ENCODE measurements at regions not wholly inside any gene's neighbourhood (a gene's known extent, or its start where the extent isn't known, plus 50 kb on each side); places are given as distances from the start of the nearest gene placed in this dataset.

DNA sequence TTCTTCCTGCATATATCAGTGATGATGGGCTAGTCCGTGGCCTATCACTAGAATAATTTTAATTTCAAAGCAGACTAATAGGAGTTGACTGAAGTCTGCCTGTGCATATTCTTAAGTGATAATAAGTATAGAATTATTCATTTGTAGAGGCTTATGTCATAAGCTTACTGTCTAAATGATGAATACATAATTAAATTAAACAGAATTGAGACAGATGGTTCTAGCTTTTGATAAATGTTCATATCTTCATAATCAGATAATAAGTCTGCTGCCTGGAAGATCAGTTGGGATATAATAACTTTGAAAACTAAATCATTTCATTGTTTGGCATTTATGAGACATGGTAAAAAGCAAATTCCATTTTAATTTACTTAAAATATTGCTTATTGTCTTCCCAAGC is 1175.6 kb downstream of the TECRL start:
- Histone ChIP-seq H3K27me3 (no peaks in the 10 kb centered on the region), H3K4me1 (no peaks in the 10 kb centered on the region), H3K4me3 (no peak overlapping the region), H3K27ac (no peak overlapping the region), H3K9me3 (no peaks in the 10 kb centered on the region), H3K36me3 (no peaks in the 10 kb centered on the region)
- 57 to 63% methylated on average over 1 of the region's 1 CpG for WGBS, 2 donors
- TF ChIP-seq EP300 (IDR thresholded peaks at IDR 0.05): no peak
- no peak for TF ChIP-seq POLR2A (IDR thresholded peaks at IDR 0.05)
- no peak for DNase-seq (ENCODE audit: low spot score in 2 of 2)

DNA sequence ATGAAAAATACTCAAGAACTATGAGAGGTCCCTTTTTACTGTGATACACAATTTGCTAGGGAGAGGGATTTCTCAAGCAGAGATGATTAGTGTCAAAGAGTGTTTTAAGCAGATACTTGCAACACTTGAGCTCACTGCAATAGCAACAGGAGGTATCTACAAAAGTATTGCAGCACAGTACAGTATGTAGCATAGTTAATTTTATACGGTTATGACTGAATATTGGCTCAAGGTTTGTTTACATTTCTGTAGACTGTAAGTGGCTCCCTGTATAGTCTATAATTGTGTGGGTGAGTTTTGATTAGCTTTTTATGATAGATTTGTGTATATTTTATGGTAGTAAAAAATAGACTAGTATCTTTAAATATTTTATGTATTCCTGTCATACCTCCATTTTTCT is 1177.2 kb downstream of the TECRL start:
- 29 to 46% methylated on average over 1 of the region's 1 CpG for WGBS, 2 donors
- DNase-seq (ENCODE audit: low spot score in 2 of 2): no peak
- H3K4me1 ChIP-seq: no peaks in the 10 kb centered on the region
- H3K27me3 ChIP-seq: no peaks in the 10 kb centered on the region
- TF ChIP-seq EP300 (IDR thresholded peaks at IDR 0.05) (no peak), POLR2A (IDR thresholded peaks at IDR 0.05) (no peak)
- TF ChIP-seq, protein P1, sequence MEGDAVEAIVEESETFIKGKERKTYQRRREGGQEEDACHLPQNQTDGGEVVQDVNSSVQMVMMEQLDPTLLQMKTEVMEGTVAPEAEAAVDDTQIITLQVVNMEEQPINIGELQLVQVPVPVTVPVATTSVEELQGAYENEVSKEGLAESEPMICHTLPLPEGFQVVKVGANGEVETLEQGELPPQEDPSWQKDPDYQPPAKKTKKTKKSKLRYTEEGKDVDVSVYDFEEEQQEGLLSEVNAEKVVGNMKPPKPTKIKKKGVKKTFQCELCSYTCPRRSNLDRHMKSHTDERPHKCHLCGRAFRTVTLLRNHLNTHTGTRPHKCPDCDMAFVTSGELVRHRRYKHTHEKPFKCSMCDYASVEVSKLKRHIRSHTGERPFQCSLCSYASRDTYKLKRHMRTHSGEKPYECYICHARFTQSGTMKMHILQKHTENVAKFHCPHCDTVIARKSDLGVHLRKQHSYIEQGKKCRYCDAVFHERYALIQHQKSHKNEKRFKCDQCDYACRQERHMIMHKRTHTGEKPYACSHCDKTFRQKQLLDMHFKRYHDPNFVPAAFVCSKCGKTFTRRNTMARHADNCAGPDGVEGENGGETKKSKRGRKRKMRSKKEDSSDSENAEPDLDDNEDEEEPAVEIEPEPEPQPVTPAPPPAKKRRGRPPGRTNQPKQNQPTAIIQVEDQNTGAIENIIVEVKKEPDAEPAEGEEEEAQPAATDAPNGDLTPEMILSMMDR (IDR thresholded peaks at IDR 0.05): no peak
- no peak overlapping the region for H3K4me3 ChIP-seq
- no peaks in the 10 kb centered on the region for H3K36me3 ChIP-seq
- no peak overlapping the region for H3K27ac ChIP-seq
- H3K9me3 ChIP-seq: no peaks in the 10 kb centered on the region

DNA sequence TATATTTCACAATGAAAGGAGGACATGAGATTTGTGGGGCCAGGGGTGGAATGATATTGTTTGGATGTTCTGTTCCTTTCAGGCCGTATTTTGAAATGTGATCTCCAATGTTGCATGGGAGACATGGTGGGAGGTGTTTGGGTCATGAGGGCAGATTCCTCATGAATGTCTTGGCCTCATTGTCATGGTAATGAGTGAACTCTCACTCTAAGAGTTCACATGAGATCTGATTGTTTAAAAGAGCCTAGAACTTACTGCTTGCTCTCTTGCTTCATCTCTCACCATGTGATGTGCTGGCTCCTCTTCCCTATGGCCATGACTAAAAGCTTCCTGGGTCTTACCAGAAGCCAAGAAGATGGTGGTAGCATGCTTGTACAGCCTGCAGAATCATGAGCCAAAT is 1183.0 kb downstream of the TECRL start:
- WGBS, 2 donors: 21 to 45% methylated on average over 1 of the region's 1 CpG
- TF ChIP-seq EP300 (IDR thresholded peaks at IDR 0.05): no peak
- TF ChIP-seq, protein P1 (IDR thresholded peaks at IDR 0.05): no peak
- no peak for TF ChIP-seq POLR2A (IDR thresholded peaks at IDR 0.05)
- no peak overlapping the region for H3K27ac ChIP-seq
- no peak for DNase-seq (ENCODE audit: low spot score in 2 of 2)
- H3K36me3 ChIP-seq: no peaks in the 10 kb centered on the region
- H3K9me3 ChIP-seq: peaks cover 0 to 4% (median 0%) of the 10 kb centered on the region in 4 donors
- H3K27me3 ChIP-seq: no peaks in the 10 kb centered on the region
- no peaks in the 10 kb centered on the region for H3K4me1 ChIP-seq
- H3K4me3 ChIP-seq: no peak overlapping the region

DNA sequence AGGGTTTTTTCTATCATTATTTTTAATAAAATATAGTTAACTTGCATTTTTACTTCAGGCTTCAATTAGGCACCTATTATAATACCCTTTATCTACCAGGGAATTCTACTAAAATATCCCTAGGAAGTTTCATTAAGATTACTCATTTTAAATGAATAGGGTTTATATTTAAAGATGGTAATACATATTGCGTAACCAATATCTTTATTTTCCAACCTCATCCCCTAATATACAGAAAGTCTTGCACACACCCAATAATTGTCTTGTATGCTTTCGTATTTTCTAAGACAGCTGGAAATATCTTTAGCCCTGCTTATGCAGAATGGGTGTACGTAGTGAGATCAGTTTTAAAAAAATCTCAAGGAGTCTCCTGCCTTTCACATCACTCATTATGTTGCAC is 1186.8 kb downstream of the TECRL start:
- Histone ChIP-seq H3K4me1 (no peaks in the 10 kb centered on the region), H3K27ac (no peak overlapping the region), H3K4me3 (no peak overlapping the region), H3K9me3 (peaks cover 0 to 4% (median 0%) of the 10 kb centered on the region in 4 donors), H3K36me3 (no peaks in the 10 kb centered on the region), H3K27me3 (no peaks in the 10 kb centered on the region)
- WGBS, 2 donors: 83 to 91% methylated on average over 3 of the region's 3 CpGs
- no peak for TF ChIP-seq EP300 (IDR thresholded peaks at IDR 0.05)
- TF ChIP-seq POLR2A (IDR thresholded peaks at IDR 0.05): no peak
- TF ChIP-seq, protein P1 (IDR thresholded peaks at IDR 0.05): no peak
- no peak for DNase-seq (ENCODE audit: low spot score in 2 of 2)

DNA sequence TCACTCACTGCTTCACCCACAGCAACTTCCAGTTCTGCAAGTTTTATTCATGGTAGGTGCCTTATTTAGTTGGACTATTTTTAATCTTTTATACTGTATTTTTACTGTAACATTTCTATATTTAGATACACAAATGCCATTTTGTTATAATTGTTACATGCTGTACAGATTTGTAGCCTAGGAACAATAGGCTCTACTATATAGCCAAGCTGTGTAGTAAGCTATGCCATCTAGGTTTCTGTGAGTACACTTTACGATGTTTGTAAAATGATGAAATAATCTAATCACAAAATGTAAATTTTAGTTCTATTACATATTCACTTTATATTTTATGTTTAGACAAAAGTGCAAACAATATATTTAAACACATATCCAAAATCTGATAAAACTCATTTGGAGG is 1187.8 kb downstream of the TECRL start:
- Histone ChIP-seq H3K4me3 (no peak overlapping the region), H3K9me3 (peaks cover 0 to 8% (median 0%) of the 10 kb centered on the region in 4 donors), H3K36me3 (no peaks in the 10 kb centered on the region), H3K4me1 (no peaks in the 10 kb centered on the region), H3K27ac (no peak overlapping the region), H3K27me3 (no peaks in the 10 kb centered on the region)
- WGBS, 2 donors: 79 to 89% methylated on average over 1 of the region's 1 CpG
- no peak for DNase-seq (ENCODE audit: low spot score in 2 of 2)
- TF ChIP-seq POLR2A (IDR thresholded peaks at IDR 0.05) (no peak), EP300 (IDR thresholded peaks at IDR 0.05) (no peak)
- TF ChIP-seq, protein P1 (IDR thresholded peaks at IDR 0.05): no peak

DNA sequence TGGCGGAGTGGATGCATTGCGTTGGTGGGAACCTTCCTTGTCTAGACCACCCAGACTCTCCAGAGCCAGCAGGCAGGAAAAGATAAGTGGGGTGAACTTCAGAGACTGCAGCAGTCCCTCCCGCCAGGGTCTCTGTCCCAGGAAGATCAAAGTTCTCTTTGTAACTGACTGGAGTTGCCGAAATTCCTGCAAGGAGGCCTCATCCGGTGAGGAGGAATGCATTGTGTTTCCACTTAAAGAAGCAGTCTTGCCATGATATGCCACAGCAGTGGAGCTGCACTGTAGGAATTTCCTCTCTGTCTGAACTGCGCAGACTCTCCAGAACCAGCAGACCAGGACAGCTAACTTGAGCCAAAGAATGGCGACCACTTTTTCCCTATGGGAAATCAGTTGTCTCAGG is 1190.4 kb downstream of the TECRL start:
- Histone ChIP-seq H3K36me3 (no peaks in the 10 kb centered on the region), H3K27me3 (no peaks in the 10 kb centered on the region), H3K4me3 (no peak overlapping the region), H3K9me3 (peaks cover 0 to 8% (median 1%) of the 10 kb centered on the region in 4 donors), H3K27ac (no peak overlapping the region), H3K4me1 (no peaks in the 10 kb centered on the region)
- 70 to 79% methylated on average over 6 to 7 of the region's 7 CpGs for WGBS, 2 donors
- no peak for DNase-seq (ENCODE audit: low spot score in 2 of 2)
- TF ChIP-seq POLR2A (IDR thresholded peaks at IDR 0.05): no peak
- TF ChIP-seq EP300 (IDR thresholded peaks at IDR 0.05): no peak
- TF ChIP-seq, protein P1 (IDR thresholded peaks at IDR 0.05): no peak
